HG03025 (cell line): ENCODE measurements at regions not wholly inside any gene's neighbourhood (a gene's known extent, or its start where the extent isn't known, plus 50 kb on each side); places are given as distances from the start of the nearest gene placed in this dataset.
"Not testable (repeated sequence)": the region's sequence is repeated elsewhere in the genome, so short reads cannot be mapped to it uniquely, and the experiment has no call there.

ENCODE experiments used
- ATAC-seq: cut with Tn5 transposase; IDR thresholded peaks from one replicate; pipeline ENCODE4 v1.9.1; 2021; ENCODE audit warnings: mild to moderate bottlenecking, moderate library complexity; ENCODE audit not compliant: unreplicated experiment, low FRiP score

DNA sequence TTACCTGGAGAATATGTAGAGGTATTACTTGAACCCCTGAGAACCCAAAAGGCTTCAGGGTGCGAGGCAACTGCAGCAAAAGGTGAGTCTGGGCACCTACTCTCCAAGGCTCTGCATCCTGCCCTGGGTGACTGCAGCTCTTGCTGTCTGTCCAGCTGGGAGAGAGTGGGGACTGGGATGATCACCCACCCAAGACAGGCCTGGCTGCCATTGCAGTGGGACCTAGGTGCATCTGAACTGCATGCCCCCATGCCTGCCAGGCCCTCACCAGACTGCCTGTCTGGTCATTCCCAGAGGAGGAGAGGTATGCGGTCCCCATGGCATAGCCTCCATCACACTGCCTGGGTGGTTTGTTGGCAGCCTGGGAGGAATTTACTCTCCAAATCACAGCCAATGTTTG, 563.9 kb downstream of the TFAP2A start:
- no peak for ATAC-seq

DNA sequence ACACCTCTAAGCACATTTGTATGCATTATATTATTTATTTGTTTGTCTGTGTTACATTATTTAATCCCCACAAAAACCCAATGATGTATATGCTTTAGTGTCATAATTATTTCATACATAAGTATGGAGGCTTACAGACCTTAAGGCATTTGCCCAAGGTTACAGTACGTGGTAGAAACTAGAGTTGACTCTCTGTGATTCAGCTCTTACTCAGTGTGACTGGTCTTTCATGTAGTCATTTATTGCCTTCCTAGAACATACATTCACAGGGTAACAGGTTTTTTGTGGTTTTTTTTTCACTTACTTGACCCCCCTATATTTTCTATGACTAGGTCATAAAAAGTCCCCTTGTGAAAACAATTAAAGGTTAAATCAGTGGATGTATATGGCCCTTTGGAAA, 566.8 kb downstream of the TFAP2A start:
- no peak for ATAC-seq

DNA sequence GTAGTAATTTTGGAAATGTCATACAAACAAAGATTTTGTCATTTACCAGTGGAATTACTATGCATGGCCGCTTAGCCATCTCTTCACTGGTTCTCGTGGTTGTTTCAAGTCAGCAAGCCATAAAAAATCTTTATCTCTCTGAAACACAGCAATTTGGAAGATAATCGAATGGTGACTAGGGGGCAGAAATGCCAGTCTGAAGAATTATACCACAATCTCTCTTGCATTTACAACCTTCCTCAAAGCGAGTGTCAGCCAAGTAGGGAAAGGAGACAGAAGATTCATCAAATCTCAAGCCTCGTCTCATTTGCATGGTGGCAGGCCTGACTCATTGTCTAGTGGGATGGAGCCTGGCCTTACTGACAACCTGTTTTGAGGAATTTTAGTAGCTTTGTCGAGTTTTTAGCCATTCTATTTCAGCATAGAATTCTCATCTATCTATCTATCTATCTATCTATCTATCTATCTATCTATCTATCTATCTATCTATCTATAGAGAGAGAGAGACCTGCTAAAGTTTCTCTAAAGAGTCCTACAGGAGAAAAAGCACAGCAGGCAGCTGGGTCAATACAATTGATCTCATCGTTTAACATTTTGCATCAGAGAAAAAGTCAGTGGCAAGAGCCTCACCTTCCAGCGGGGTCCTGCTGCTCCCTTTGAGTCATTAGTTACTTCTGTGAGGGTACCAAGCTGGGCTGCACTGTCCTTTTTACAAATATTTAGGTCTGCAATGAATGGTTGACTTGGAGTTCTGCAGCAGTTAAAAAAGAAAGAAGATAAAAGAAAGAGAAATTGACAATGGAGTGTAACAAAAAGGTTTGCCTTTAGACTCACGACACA, 572.8 kb downstream of the TFAP2A start:
- no peak for ATAC-seq

DNA sequence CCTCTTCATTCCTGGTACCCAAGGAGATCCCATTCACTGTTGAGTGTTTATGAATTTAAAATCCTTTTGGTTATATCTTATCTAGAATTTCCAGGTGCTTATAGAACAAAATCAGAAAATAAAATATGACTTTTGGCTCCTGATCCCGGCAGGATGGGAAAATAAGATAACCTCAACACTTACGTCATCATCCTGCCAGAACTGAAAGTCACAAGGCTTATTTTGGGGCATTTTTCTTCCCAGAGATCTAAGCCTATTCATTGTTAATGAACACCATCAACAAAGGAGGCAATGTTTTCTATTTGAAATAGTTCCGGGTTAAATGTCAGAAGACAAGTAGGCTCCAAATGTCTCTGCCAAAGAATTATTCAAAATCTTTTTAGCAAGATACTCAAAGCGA, 580.6 kb downstream of the TFAP2A start:
- no peak for ATAC-seq

DNA sequence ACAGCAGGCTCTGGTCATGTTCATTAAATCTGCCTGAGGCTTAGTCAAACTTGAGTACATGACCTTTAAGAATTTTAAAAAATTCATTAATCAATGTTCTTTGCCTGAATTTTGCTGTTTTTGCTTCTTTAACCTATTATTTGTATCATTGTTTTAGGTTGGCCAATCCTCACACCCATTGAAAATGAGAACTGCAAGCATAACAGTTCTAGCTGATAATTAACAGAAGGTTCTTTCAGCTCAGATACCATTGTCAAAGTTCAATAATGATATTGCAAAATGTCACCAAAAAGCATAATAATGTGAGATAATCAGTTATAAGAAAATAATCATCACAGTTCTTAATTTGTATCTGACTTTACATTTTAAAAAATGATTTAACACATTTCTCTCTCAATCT, 583.1 kb downstream of the TFAP2A start:
- no peak for ATAC-seq

DNA sequence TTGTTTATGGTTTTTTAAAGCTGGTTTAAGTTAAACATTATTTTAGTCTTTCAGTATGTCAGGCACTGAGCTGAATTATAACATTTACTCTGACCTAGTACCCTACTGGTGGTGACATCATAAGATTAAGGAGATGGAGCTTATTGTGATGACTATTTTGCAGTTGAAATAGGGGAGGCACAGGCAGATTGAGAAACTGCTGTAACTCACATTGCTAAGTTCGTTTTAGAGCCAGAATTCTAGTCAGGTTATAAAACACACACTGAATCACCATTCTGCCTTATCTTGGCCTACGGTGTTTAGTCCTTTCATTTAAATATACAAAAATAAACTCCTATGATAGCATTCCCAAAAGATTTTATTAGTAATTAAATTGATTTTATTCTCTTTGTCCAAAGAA, 584.1 kb downstream of the TFAP2A start:
- ATAC-seq, result no peak

DNA sequence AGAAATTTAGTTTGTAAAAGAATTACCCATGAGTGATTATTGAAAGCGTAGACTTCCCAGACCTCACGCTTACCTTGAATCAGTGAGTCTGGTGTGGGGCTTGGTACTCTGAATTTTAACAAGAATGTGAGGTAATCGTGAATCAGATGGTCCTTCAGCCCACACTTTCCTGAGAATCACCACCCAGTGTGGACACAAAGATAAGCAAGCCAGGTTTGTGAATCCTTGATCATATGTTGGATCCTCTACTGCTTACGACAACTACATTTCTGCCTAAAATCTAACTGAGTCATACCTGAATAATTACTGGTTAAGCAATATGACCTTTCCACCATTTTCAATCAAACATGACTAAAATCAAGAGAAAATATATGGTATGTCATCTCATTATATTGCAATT, 589.3 kb downstream of the TFAP2A start:
- ATAC-seq, result no peak

DNA sequence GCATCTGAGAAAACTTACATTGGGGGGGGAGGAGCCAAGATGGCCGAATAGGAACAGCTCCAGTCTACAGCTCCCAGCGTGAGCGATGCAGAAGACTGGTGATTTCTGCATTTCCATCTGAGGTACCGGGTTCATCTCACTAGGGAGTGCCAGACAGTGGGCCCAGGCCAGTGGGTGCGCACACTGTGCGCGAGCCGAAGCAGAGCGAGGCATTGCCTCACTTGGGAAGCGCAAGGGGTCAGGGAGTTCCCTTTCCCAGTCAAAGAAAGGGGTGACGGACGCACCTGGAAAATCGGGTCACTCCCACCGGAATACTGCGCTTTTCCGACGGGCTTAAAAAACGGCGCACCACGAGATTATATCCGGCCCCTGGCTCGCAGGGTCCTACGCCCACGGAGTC, 604.1 kb downstream of the TFAP2A start:
- not testable (repeated sequence) for ATAC-seq

DNA sequence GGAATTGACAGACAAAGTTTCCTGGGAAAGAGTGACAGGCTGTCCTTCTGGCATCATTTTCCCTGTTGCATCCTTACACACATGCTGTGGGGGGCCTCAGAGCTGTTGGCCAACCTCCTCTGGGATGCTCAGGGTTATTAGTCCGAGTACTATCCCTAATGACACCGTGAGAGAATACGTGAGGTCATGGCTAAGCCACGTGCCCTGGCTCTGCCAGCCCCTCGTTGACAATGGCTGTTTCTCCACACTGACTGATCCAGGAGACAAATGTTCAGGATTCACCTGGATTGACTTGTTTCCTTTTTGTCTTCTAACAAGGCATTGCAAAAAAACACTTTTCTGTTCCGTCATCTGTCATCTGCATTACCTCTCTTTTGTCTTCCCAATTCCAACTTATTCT, 604.6 kb downstream of the TFAP2A start:
- no peak for ATAC-seq

DNA sequence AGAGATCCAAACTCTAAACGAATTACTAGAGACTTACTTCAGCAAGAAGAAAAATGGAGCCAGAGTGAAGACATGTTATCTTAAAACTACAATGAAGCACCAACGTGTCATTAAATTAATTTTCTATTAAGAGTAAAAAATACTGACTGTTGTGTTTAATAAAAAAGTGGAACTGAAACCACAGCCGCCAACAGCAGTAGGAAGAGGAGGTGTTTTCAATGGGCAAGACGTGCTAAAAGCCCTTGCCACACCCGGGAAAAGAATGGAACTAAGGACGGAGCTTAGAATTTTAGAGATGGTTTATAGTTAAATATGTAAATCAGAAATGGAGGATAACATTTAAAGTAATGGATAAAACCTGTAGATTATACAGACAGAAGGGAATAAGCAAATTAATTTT, 608.7 kb downstream of the TFAP2A start:
- no peak for ATAC-seq

DNA sequence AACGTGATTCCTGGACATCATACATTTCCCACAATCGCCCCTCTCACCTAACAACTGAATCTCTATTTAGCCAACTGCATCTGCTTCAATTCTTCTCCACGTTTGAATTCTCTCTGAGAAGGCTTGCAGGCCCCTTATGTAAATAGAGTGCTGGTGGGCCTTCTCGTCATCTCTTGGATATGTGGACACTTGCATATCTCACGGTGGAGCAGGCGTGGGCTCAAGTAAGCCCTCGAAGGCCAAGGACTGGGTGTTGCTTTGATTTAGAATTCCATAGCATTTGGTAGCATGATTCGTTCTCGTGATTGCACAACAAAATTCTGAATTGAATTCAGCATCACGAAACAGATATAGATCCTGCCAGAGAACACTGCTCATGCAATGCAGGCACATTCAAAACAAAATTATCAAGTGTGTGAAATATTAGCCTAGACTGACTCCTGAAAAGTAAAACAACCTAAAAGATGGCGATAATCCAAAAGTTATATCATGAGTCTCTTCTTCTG, 613.6 kb downstream of the TFAP2A start:
- ATAC-seq, result no peak

DNA sequence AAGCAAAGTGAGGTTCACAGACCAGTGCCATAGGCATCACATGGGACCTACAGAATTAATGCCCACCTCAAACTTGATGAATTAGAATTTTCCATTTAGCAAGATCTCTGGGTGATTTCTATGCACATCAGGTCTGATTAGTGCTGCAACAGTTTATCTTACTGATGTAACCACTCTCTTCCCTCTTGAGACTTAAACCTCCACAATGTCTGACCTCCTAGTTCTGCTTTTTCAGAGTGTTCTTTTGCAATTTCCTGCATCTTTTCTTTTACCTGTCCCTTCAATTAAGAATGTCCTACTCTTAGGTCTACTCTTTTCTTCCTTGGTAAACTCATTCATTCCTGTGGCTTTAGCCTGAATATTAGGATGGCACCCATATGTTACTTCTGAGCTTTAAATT, 615.3 kb downstream of the TFAP2A start:
- ATAC-seq, result no peak

DNA sequence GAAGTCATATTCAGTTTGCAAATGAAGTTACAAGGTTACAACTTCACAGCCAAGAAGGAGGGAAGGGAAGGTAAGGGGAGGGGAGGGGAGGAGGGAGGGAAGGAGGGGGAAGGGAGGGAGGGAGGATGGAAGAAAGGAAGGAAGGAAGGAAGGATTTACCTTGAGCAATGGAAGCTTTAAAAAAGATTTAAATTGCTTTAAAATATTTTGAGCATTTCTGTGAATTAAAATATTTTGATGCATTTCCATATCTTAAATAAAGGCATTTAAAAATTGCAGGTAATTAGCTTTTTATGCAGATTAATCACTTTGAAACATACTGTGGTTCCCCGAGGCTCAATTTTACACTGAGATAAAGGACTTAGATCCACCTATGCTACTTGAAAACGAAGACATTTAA, 618.0 kb downstream of the TFAP2A start:
- no peak for ATAC-seq

DNA sequence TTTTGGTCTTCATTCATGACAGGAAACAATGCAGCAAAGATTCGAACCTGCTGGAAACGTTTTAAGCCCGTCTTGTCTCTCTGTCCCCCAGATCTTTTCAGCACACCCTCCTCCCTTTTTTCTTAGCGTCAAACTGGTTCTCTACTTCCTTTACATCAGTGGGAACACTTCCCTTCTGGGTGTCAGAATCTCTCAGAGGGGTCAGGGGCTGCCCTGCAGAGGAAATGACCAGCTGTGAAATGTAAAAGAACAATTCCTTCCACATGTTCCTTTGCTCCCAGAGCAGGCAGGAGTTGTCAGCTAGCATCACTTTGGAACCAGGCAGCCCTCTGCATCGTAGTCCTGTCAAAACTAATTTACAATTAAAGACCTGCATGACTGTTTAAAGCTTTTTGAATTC, 619.0 kb downstream of the TFAP2A start:
- no peak for ATAC-seq

DNA sequence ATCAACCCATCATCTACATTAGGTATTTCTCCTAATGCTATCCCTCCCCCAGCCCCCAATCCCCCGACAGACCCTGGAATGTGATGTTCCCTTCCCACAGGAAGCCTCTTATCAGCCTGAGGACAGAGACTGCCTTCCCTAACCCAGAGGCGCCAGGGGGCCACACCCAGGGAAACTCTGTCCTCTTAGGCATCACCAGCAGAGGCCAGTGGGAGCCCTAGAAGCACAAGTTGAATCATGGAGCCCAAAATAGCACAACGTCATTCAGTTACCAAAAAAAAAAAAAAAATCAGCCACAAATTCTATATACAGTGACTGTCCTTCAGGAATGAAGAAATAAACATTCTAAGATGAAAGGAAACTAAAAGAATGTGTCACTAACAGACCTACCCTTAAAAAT, 625.7 kb downstream of the TFAP2A start:
- no peak for ATAC-seq

DNA sequence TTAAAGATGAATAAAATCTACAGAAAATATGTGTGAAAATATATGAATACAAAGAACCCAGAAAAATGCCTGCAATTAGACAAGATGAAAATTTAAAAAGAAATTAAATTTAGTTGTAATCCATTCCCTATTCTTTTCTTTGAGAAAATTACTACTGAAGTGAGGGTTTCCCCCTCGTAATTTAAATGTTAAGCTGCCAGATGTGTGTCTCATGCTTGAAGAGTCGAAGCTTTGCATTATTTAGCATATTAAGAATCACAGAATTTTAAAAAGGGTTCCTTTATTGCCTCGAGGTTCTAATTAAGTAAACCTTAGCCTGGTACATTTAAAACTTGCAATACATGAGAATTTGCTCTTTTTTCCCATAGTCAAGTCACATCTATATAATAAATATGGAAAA, 630.1 kb downstream of the TFAP2A start:
- ATAC-seq, result no peak

DNA sequence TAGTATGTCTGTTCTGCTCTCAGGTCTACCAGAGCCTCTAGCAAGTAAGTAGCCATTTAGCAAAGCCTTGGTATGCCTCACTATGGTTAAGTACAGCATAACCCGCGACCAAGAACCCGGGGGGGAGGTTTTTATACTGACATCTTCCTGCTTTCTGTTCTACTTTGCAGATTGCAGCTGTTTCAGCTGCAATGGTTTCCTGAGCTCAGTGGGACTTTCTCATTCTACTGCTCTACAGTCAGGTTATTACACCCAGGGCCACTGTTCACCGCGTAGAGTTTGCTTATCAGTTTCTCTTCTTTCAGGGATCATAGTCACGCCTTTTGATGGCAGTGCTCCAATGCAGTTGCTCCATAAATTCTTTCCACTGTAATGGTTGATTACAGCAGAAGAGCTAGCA, 631.3 kb downstream of the TFAP2A start:
- ATAC-seq, result no peak

DNA sequence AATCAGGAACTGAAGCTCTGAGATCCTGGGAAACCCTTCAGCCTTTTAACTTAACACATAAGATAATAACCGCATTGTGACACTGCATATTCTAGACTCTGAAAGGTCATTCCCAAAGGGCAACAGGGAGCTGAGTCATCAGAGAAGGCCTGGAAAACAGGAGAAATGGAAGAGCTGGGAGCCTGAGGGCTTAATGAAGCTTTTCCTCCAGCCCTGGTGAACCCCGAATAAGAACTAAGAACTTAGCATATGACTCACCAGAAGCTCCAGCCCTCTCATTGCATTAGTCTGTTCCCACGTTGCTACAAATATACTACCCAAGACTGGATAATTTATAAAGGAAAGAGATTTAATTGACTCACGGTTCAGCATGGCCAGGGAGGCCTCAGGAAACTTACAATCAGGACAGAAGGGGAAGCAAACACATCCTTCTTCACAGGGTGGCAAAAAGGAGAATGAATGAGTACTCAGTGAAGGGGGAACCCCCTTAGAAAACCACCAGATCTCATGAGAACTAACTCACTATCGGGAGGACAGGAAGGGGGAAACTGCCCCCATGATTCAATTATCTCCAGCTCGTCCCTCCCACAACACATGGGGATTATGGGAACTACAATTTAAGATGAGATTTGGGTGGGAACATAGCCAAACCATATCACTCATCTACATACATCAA, 648.5 kb downstream of the TFAP2A start:
- ATAC-seq, result no peak

DNA sequence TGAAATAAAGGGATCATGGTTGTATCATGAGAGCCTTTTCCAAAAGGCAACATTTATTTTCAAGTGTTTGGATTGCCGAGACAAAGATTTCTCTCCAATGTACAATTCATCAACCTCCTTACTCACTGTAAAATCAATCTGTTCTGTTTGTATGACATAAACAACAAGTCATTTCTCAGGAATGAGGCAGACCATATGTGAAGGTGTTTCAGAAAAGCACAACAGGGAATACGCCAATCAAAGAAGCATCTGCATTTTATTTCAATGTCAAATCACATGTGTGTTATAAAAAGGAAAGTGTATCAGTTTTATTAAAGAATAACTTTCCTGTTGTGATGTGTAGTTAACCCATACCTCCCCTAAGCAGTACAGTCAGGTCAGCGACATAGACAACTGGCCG, 653.7 kb downstream of the TFAP2A start:
- no peak for ATAC-seq

DNA sequence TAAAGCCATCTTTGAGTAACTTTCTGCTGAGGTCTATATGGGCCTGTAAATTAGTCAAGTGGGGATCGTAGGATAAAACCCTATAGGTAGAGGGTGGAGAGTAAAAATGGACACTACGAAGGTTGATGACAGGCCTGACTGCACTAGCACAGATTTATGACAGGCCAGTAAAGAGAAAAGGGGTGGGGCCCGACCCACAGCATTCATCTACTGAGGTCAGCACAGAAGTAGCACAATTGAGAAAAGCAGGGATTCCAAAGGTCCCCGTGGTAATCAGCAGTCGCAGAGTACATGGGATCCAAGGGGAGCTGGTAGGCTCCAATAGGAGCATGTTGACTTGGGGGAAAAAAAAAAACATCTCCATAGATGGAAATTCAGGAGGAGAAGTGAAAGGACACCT, 660.4 kb downstream of the TFAP2A start:
- no peak for ATAC-seq

DNA sequence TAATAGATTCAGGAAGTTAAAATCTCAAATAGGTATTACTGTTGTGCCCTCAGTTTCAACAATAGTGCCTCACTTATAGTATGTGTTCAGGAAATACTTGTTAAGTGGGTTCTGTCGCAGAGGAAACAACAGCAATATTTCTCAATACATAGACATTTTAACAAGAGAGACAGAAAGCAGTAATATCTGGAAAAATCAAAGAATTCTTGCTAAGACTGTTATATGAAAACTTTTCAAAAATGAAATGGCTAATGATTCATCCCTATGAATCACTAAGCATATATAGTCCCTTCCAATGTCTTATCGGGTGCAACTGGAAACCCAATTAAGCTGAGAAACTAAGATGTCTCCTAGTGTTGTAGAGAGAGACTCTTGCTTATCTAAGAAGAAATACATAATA, 668.9 kb downstream of the TFAP2A start:
- ATAC-seq, result no peak

DNA sequence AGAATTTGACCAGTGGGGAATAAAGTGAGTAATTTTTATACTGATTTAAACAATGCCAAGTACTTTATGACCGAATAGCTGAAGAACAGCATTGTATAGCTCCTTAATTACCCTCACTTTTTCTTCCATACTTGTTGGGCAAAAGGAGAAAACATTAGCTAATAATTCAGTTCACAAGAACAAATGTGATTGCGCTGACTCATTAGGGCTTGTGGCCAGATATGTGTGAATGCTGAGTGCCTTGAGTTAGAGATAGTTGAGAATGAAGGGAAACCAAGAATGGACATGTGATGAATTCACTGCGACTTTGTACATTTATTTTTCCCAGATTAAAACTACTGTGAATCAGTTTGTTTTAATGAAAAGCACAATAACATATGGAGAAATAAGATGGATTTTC, 669.4 kb downstream of the TFAP2A start:
- ATAC-seq, result no peak
